GM18907 (cell line): ENCODE measurements at regions not wholly inside any gene's neighbourhood (a gene's known extent, or its start where the extent isn't known, plus 50 kb on each side); places are given as distances from the start of the nearest gene placed in this dataset.

ENCODE experiments used
- ATAC-seq: cut with Tn5 transposase; IDR thresholded peaks from one replicate; pipeline ENCODE4 v1.9.1; 2021; ENCODE audit warnings: mild to moderate bottlenecking, moderate library complexity; ENCODE audit not compliant: unreplicated experiment

DNA sequence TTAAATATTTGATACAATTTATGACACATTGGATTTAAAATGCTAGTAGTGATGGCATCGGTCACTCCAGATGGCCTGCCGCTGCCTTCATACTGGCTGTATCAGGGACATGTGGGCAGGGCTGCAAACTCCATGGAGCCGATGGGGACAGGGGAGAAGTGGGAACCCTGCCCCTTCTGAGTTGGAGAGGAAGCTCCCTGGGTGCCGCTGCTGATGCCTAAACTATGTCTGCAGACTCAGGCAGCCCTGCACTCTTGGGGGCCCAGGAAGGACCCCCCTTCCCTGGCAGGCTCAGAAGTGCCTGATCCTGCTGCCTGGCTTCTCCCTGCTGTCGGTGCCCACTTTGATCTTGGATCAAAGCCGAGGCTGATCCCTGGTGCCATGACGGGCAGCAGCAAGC is 1522.1 kb downstream of the OTOL1 start:
- no peak for ATAC-seq

DNA sequence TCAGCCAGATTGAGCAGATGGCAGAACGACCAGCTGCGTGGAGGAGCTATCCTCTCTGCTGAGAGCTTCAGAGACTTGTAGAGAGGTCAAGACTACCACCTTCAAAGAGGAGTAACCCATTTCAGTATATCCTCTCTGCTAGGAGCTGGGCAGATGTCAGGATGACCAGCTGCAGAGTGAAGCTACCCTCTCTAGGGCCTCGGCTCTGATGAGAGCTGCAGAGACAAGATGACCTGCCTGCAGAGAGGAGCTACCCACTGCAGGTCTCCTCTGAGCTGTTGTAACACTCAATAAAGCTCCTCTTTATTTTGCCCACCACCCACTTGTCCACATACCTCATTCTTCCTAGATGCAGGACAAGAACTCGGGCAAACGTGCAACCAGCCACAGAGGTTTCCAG is 1522.7 kb downstream of the OTOL1 start:
- ATAC-seq: no peak

DNA sequence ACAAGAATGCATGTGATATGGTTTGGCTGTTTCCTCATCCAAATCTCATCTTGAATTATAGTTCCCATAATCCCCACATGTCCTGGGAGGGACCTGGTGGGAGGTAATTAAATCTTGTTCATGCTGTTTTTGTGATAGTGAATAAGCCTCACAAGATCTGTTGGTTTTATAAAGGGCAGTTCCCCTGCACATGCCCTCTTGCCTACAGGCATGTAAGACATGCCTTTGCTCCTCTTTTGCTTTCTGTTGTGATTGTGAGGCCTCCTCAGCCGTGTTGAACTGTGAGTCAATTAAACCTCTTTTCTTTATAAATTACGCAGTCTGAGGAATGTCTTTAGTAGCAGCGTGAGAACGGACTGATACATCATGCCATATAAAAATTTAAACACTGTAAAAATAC is 1537.0 kb downstream of the OTOL1 start:
- ATAC-seq: no peak

DNA sequence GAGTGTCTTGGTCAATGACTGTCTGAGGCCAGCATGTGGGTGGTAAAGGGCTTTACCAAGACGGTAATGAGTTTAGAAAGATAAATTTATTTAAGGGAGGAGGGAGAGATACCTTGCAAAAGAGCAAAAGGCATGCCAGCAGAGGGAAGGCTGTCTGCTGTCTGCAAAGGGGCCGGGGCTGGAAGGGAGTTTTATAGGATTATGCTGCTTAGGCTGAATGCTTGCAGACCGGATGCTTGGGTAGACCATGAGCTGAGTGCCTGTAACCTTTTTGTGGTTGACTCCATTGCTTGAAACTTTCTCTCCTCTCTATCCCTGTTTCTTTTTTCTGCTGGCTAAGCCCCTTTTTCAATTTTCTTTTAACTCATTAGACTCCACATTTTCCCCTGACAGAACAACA is 1543.0 kb downstream of the OTOL1 start:
- no peak for ATAC-seq

DNA sequence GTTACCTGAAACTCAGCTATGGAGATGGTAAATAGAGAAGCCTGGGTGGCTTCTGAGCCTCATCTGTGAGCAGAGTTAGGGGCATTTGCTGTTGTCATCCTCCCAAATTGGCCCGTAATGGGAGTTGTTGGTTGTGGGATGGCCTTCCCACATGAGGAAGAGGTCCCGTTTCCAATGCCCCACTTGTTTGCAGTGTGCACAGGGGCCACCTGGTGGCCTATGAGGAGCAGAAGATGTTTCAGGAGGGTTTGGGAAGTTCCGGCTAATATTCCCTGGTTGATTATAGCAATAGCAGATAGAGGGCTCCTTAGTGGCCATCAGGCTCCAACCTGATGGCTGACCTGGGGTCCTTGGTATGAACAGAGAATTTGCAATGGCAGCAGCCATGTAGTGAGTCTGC is 1546.5 kb downstream of the OTOL1 start:
- ATAC-seq: no peak

DNA sequence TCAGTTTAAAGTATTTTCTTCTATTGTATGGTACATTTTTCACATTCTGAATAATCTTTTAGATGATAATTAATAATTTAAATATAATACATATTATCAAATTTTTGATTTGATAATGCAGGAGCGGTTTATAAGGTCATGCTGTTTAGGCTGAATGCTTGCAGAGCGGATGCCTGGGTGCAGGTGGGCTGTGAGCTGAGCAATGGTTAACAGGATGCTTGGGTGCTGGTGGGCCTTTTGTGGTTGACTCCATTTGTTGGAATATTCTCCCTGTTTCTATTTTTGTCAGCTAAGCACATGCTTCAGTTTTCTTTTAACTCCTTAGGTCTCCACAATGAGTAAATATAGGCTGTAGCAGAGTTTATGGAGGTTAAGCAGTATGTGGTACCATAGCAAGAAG is 1549.3 kb downstream of the OTOL1 start:
- no peak for ATAC-seq

DNA sequence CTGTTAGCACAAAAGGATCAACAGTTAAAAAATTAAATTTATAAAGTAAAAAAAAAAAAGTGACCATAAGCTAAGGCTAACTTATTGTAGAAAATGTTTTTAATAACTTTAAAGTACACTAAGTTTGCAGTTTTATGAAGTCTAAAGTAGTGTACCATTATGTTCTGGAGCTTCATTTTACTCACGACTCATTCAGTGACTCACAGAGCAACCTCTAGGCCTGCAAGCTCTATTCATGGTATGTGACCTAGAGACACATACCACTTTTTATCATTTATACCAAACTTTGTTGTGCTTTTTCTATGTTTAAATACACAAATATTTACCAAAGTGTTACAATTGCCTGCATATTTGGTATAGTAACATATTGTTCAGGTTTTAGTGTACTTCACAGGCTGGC is 1552.3 kb downstream of the OTOL1 start:
- ATAC-seq: no peak

DNA sequence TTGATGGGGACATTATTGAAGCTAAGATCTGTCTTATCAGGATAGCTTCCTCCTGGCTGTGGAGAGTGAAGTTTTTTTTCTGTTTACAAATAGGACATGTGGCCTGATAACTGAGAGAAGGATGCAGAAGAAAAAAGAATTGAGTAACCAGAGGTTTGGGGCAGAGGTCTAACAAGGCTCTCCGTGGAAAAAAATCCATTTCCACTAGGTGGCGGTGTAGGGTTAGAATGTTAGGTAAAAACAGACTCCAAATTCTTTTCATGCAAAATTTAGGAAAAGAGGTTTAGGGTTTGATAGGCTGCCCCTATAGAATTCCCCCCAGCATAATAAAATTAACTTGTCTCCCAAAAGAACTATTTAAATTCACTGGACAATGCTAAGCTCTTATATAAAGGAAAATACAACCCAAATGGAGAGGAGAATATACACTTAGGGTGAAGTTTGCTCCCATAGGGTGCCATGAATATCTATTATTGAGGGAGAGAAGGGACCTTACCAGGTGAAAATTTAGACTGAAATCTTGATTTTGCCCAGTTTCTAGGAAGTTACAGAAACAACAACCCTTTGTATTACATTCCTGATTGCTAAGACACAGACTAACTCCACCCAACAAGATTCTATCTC is 1560.4 kb downstream of the OTOL1 start:
- ATAC-seq: no peak

DNA sequence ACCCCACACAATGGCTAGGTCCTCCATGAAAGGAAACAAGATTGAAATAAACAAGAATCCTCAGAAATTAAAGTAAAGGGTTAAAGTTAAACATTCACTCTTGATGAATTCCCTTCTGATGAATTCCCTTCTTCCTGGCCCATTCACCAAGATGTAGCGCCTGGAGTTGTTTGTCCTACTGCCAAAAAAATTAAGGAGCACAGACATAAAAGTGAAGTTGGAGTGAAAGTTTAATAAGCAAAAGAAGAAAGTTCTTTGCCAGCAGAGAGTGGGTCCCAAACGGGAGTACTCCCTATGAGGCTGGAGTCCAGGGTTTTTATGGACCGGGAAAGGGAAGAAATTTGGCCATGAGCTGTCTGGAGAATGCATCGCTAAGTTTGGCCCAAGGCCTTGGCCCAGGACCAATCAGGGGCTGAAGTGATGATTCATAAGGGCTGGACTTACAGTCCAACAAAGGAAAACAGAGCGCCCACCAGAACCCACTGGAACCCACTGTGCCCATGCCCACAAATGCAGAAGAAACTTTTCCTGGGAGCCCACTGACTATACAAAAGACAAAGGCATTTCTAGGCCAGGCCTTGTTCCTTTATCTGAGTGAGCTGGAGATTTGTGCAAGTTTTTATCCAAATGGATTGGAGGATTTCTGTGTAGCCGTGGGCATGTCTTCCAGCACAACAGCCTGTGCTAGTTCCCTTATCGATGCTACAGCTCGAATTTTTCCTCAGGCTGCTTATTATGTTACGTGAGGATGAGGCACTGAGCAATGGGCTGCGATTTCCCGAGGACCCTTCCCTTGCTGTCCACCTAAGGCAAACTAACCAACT is 1561.6 kb downstream of the OTOL1 start:
- no peak for ATAC-seq

DNA sequence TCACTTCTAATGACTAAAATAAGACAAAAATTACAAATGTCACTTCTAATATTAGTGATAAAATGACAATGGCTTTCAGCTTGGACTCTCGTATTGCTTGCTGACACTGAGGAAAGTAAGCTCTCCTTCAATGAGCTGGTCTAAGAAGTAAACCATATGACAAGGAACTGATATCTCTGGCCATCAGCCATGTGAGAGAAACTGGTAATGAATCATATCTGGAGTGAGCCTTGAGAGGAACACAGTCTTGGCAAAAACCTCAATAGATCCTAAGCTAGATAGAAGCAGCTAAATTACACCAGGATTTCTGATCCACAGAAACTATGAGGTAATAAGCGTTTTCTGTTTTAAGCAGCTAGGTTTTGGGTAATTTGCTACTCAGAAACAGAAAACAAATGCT is 1575.1 kb downstream of the OTOL1 start:
- ATAC-seq: no peak
